ENCODE measurements at regions not wholly inside any gene's neighbourhood (a gene's known extent, or its start where the extent isn't known, plus 50 kb on each side); places are given as distances from the start of the nearest gene placed in this dataset.

DNA sequence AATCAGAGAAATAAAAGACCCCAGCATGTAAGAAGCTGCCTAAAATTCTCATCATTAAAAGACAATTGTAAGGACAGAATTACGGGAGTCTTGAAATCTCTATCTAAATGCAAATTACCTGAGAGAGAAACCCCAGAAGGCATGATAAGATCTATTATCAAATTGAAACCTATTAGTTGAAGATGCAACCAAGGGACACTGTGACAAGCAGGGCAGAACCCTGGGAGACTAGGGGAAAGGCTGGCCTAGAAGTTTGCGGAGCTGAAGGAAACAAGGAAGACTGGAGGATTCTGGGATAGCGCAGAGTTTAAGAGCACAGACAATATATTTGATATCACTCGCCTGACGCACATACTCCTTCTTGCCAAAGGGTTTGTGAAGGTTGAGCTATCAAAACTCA lies 319.5 kb upstream of the CHAC2 start:
- Histone ChIP-seq H3K9me3 (ENCODE audit: control insufficient read depth, insufficient read depth, low read depth, low read length) (no peaks in the 10 kb centered on the region), H3K36me3 (ENCODE audit: control insufficient read depth in 2 of 2, insufficient read depth in 1 of 2, low read length in 2 of 2) (no peaks in the 10 kb centered on the region), H3K4me3 (ENCODE audit: low read depth, low read length) (no peak overlapping the region), H3K27ac (ENCODE audit: extremely low read depth, low read depth, low read length) (no peak overlapping the region), H3K4me1 (ENCODE audit: control insufficient read depth, insufficient read depth, low read length) (no peaks in the 10 kb centered on the region)
- ChIA-PET POLR2A (no interaction called here), CTCF (interaction anchor here (0.7 kb wide), 1 partner anchor 25 kb away, joined by 3 read pairs; no protein-coding TSS in a partner anchor)
- TF ChIP-seq ZBTB8A (tag by site-specific recombination; IDR thresholded peaks at IDR 0.05) (no peak), SP3 (tag by site-specific recombination; IDR thresholded peaks at IDR 0.05) (no peak), ZNF184 (tag by site-specific recombination; IDR thresholded peaks at IDR 0.05) (no peak), ZNF311 (tag by site-specific recombination; IDR thresholded peaks at IDR 0.05; ENCODE audit: borderline replicate concordance) (no peak), ZNF621 (tag by site-specific recombination; IDR thresholded peaks at IDR 0.05) (no peak), ZNF148 (tag by site-specific recombination; IDR thresholded peaks at IDR 0.05; ENCODE audit: borderline replicate concordance) (no peak), PRDM1 (tag by site-specific recombination; IDR thresholded peaks at IDR 0.05) (no peak), ZNF138 (tag by site-specific recombination; IDR thresholded peaks at IDR 0.05; ENCODE audit: borderline replicate concordance) (no peak), ZNF830 (tag by site-specific recombination; IDR thresholded peaks at IDR 0.05; ENCODE audit: low read depth) (no peak), ZNF341 (tag by site-specific recombination; IDR thresholded peaks at IDR 0.05; ENCODE audit: low read depth) (no peak), YY2 (tag by site-specific recombination; IDR thresholded peaks at IDR 0.05) (no peak), WT1 (tag by site-specific recombination; IDR thresholded peaks at IDR 0.05) (no peak)

GRCh38 chr2:53445383-53446070 lies 322.1 kb upstream of the CHAC2 start:
- no peaks in the 10 kb centered on the region for H3K36me3 ChIP-seq (ENCODE audit: control insufficient read depth in 2 of 2, insufficient read depth in 1 of 2, low read length in 2 of 2)
- no peak for TF ChIP-seq KLF9 (tag by site-specific recombination; IDR thresholded peaks at IDR 0.05; ENCODE audit: low read depth)
- TF ChIP-seq ZNF214 (tag by site-specific recombination; IDR thresholded peaks at IDR 0.05; ENCODE audit: borderline replicate concordance): no peak
- TF ChIP-seq ZNF239 (tag by site-specific recombination; IDR thresholded peaks at IDR 0.05): no peak
- TF ChIP-seq ZNF280D (tag by site-specific recombination; IDR thresholded peaks at IDR 0.05): no peak
- TF ChIP-seq, protein P1, sequence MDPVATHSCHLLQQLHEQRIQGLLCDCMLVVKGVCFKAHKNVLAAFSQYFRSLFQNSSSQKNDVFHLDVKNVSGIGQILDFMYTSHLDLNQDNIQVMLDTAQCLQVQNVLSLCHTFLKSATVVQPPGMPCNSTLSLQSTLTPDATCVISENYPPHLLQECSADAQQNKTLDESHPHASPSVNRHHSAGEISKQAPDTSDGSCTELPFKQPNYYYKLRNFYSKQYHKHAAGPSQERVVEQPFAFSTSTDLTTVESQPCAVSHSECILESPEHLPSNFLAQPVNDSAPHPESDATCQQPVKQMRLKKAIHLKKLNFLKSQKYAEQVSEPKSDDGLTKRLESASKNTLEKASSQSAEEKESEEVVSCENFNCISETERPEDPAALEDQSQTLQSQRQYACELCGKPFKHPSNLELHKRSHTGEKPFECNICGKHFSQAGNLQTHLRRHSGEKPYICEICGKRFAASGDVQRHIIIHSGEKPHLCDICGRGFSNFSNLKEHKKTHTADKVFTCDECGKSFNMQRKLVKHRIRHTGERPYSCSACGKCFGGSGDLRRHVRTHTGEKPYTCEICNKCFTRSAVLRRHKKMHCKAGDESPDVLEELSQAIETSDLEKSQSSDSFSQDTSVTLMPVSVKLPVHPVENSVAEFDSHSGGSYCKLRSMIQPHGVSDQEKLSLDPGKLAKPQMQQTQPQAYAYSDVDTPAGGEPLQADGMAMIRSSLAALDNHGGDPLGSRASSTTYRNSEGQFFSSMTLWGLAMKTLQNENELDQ (tag by site-specific recombination; IDR thresholded peaks at IDR 0.05; ENCODE audit: low read depth): no peak
- no peak for TF ChIP-seq ZNF692 (tag by site-specific recombination; IDR thresholded peaks at IDR 0.05)
- TF ChIP-seq ZNF394 (tag by site-specific recombination; IDR thresholded peaks at IDR 0.05; ENCODE audit: borderline replicate concordance): no peak
- TF ChIP-seq ZFP3 (tag by site-specific recombination; IDR thresholded peaks at IDR 0.05; ENCODE audit: low read depth): no peak
- no peak for TF ChIP-seq ZNF488 (tag by site-specific recombination; IDR thresholded peaks at IDR 0.05)
- TF ChIP-seq ZNF211 (tag by site-specific recombination; IDR thresholded peaks at IDR 0.05; ENCODE audit: low read depth): no peak
- TF ChIP-seq YY2 (tag by site-specific recombination; IDR thresholded peaks at IDR 0.05): no peak
- no peak for TF ChIP-seq ZNF121 (tag by site-specific recombination; IDR thresholded peaks at IDR 0.05)
- no peak overlapping the region for H3K4me3 ChIP-seq (ENCODE audit: low read depth, low read length)
- no peak overlapping the region for H3K27ac ChIP-seq (ENCODE audit: extremely low read depth, low read depth, low read length)
- ChIA-PET POLR2A (no interaction called here), CTCF (no interaction called here)
- H3K4me1 ChIP-seq (ENCODE audit: control insufficient read depth, insufficient read depth, low read length): no peaks in the 10 kb centered on the region
- H3K9me3 ChIP-seq (ENCODE audit: control insufficient read depth, insufficient read depth, low read depth, low read length): no peaks in the 10 kb centered on the region
